ENCODE measurements at regions not wholly inside any gene's neighbourhood (a gene's known extent, or its start where the extent isn't known, plus 50 kb on each side); places are given as distances from the start of the nearest gene placed in this dataset.

DNA sequence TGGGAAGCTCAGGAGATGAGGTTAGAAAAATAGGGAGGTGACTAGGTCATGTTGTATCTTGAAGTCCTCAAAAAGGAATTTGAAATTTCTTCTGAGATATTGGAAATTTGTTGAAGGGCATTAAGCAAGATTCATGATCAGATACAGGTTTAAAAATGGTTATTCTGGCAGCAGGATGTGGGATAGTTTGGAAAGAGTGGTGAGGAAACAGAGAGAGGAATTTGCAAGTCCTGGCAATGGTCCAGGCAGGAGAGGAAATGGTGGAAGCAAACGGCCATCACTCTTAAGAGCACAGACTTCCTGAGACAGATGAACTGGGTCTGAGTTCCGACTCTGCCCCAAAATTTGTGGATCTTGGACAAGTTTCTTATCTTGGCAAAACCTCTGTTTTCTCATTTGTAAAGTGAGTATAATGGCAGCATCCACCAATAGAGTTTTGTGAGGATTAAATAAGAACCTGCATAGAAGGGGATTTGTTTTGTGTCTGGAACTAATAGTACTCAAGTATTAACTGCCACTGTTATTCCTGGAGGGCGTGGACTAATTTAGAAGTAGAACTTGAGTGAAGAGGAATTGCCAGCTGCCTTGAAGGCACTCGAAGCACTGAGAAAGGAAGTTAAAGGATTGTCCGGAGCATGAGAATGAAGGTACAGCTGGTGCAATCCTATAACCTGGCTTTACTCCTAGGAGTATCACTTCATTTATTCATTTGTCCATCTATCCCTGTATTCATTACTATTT is 99.6 kb downstream of the CCNA1 start:
- Histone ChIP-seq H3K9me3 (replicated peaks in 1 of 2; ENCODE audit: control insufficient read depth in 1 of 2, insufficient read depth in 1 of 2, low read length in 2 of 2) (peaks cover 4 to 6% of the 10 kb centered on the region in 2 donors), H3K4me1 (ENCODE audit: control insufficient read depth in 1 of 2, insufficient read depth in 2 of 2, low read length in 2 of 2) (peaks cover 0 to 10% of the 10 kb centered on the region in 2 donors), H3K4me2 (replicated peaks; ENCODE audit: extremely low read depth, low read length, poor library complexity, severe bottlenecking) (no peak overlapping the region), H3K36me3 (replicated peaks in 1 of 2; ENCODE audit: control insufficient read depth in 1 of 2, insufficient read depth in 2 of 2, low read length in 2 of 2) (no peaks in the 10 kb centered on the region), H3K27me3 (ENCODE audit: control insufficient read depth in 2 of 2, insufficient read depth in 2 of 2, low read length in 2 of 2) (no peaks in the 10 kb centered on the region), H3K79me2 (ENCODE audit: insufficient read depth, low read length) (no peaks in the 10 kb centered on the region), H3K4me3 (replicated peaks in 1 of 3; ENCODE audit: low read depth in 2 of 3, low read length in 3 of 3) (no peak overlapping the region), H3K27ac (ENCODE audit: low read depth in 1 of 2, low read length in 2 of 2) (no peak overlapping the region), H3K9ac (ENCODE audit: insufficient read depth, low read length, poor library complexity, severe bottlenecking) (no peak overlapping the region), H2AFZ (ENCODE audit: insufficient read depth, low read depth, low read length, poor library complexity, severe bottlenecking) (peak overlapping the region; percentile 15), H4K20me1 (ENCODE audit: insufficient read depth, low read length) (no peaks in the 10 kb centered on the region)
- peaks cover 0 to 2% (median 0%) of the 10 kb centered on the region in 3 donors for H3K27me3 Mint-ChIP-seq (ENCODE audit: low read depth in 3 of 3)
- no peak for DNase-seq
- H3K36me3 Mint-ChIP-seq: no peaks in the 10 kb centered on the region
- H3K9me3 Mint-ChIP-seq: peaks cover 0 to 5% (median 2%) of the 10 kb centered on the region in 7 donors
- peaks cover 18% of the 10 kb centered on the region for H3K4me1 Mint-ChIP-seq
- 8% methylated on average over 2 of the region's 5 CpGs for WGBS (ENCODE audit: insufficient coverage)
- TF ChIP-seq, protein P1, sequence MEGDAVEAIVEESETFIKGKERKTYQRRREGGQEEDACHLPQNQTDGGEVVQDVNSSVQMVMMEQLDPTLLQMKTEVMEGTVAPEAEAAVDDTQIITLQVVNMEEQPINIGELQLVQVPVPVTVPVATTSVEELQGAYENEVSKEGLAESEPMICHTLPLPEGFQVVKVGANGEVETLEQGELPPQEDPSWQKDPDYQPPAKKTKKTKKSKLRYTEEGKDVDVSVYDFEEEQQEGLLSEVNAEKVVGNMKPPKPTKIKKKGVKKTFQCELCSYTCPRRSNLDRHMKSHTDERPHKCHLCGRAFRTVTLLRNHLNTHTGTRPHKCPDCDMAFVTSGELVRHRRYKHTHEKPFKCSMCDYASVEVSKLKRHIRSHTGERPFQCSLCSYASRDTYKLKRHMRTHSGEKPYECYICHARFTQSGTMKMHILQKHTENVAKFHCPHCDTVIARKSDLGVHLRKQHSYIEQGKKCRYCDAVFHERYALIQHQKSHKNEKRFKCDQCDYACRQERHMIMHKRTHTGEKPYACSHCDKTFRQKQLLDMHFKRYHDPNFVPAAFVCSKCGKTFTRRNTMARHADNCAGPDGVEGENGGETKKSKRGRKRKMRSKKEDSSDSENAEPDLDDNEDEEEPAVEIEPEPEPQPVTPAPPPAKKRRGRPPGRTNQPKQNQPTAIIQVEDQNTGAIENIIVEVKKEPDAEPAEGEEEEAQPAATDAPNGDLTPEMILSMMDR (IDR thresholded peaks at IDR 0.05): no peak
- no peak overlapping the region for H3K27ac Mint-ChIP-seq
- intact Hi-C loops (cut with micrococcal nuclease): no loop called here
- no peak overlapping the region for H3K4me3 Mint-ChIP-seq

DNA sequence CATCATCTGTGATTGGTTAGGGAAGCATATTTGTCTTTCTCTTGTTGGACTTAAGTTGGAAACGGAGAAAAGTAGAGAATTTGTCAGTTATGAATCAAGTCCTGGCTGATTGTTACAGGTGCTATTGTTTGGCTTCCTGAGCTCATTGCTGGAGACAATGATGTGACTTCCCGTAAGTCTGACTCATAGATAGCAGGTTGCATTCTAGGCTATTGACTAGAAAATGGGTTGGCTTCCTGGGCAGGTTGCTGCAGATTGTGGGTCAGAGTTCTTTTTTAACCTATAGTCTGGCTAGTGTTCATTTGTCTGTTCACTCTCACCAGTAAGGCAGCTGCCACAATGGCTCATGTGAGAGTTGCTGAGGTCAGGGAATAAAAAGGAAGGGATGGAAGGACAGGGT is 101.5 kb downstream of the CCNA1 start:
- H3K27ac ChIP-seq (ENCODE audit: low read depth in 1 of 2, low read length in 2 of 2): no peak overlapping the region
- H3K36me3 Mint-ChIP-seq: no peaks in the 10 kb centered on the region
- WGBS (ENCODE audit: insufficient coverage): 64% methylated on average over 2 of the region's 2 CpGs
- no peak for DNase-seq
- peaks cover 0 to 2% (median 0%) of the 10 kb centered on the region in 3 donors for H3K27me3 Mint-ChIP-seq (ENCODE audit: low read depth in 3 of 3)
- no peaks in the 10 kb centered on the region for H4K20me1 ChIP-seq (ENCODE audit: insufficient read depth, low read length)
- H3K4me3 ChIP-seq (replicated peaks in 1 of 3; ENCODE audit: low read depth in 2 of 3, low read length in 3 of 3): no peak overlapping the region
- H3K9me3 ChIP-seq (replicated peaks in 1 of 2; ENCODE audit: control insufficient read depth in 1 of 2, insufficient read depth in 1 of 2, low read length in 2 of 2): no peaks in the 10 kb centered on the region
- TF ChIP-seq, protein P1 (IDR thresholded peaks at IDR 0.05): no peak
- H2AFZ ChIP-seq (ENCODE audit: insufficient read depth, low read depth, low read length, poor library complexity, severe bottlenecking): no peak overlapping the region
- H3K4me3 Mint-ChIP-seq: no peak overlapping the region
- no peak overlapping the region for H3K4me2 ChIP-seq (replicated peaks; ENCODE audit: extremely low read depth, low read length, poor library complexity, severe bottlenecking)
- peaks cover 0 to 10% of the 10 kb centered on the region in 2 donors for H3K4me1 ChIP-seq (ENCODE audit: control insufficient read depth in 1 of 2, insufficient read depth in 2 of 2, low read length in 2 of 2)
- H3K9ac ChIP-seq (ENCODE audit: insufficient read depth, low read length, poor library complexity, severe bottlenecking): no peak overlapping the region
- no peak overlapping the region for H3K27ac Mint-ChIP-seq
- peaks cover 18% of the 10 kb centered on the region for H3K4me1 Mint-ChIP-seq
- H3K9me3 Mint-ChIP-seq: peaks cover 3 to 16% (median 15%) of the 10 kb centered on the region in 7 donors
- H3K36me3 ChIP-seq (replicated peaks in 1 of 2; ENCODE audit: control insufficient read depth in 1 of 2, insufficient read depth in 2 of 2, low read length in 2 of 2): no peaks in the 10 kb centered on the region
- no peaks in the 10 kb centered on the region for H3K27me3 ChIP-seq (ENCODE audit: control insufficient read depth in 2 of 2, insufficient read depth in 2 of 2, low read length in 2 of 2)
- intact Hi-C loops (cut with micrococcal nuclease): no loop called here
- H3K79me2 ChIP-seq (ENCODE audit: insufficient read depth, low read length): no peaks in the 10 kb centered on the region
